SHP77 treated with DMSO at 0.1 percent for 48 hours (cell line): ENCODE measurements at regions not wholly inside any gene's neighbourhood (a gene's known extent, or its start where the extent isn't known, plus 50 kb on each side); places are given as distances from the start of the nearest gene placed in this dataset.

ENCODE experiments used
- DNase-seq: peaks from one replicate; lab custom pipeline; 2025; lab: John Stamatoyannopoulos, UW

- no peak for DNase-seq
Observed at GRCh38 chr19:31981545-31981944, 363.9 kb upstream of the ZNF507 start.

GRCh38 chr19:31983647-31984046 is 361.8 kb upstream of the ZNF507 start:
- DNase-seq: no peak

- no peak for DNase-seq
Observed at GRCh38 chr19:31985001-31985605, 360.3 kb upstream of the ZNF507 start.

GRCh38 chr19:31986951-31987350 is 358.5 kb upstream of the ZNF507 start:
- no peak for DNase-seq

- DNase-seq: no peak
Observed at GRCh38 chr19:31988256-31988655, 357.2 kb upstream of the ZNF507 start.

GRCh38 chr19:31991984-31992655 is 353.3 kb upstream of the ZNF507 start:
- DNase-seq: no peak

- no peak for DNase-seq
Observed at GRCh38 chr19:31992750-31993149, 352.7 kb upstream of the ZNF507 start.

- DNase-seq: no peak
Observed at GRCh38 chr19:31995546-31995945, 349.9 kb upstream of the ZNF507 start.

GRCh38 chr19:32010071-32010470 is 335.3 kb upstream of the ZNF507 start:
- no peak for DNase-seq

- no peak for DNase-seq
Observed at GRCh38 chr19:32012206-32012605, 333.2 kb upstream of the ZNF507 start.

GRCh38 chr19:32012886-32013631 is 332.4 kb upstream of the ZNF507 start:
- no peak for DNase-seq

- no peak for DNase-seq
Observed at GRCh38 chr19:32017176-32017953, 328.0 kb upstream of the ZNF507 start.

GRCh38 chr19:32018014-32018413 is 327.4 kb upstream of the ZNF507 start:
- DNase-seq: no peak

GRCh38 chr19:32020538-32020937 is 324.9 kb upstream of the ZNF507 start:
- no peak for DNase-seq

GRCh38 chr19:32022044-32022640 is 323.3 kb upstream of the ZNF507 start:
- DNase-seq: no peak

GRCh38 chr19:32022731-32023563 is 322.5 kb upstream of the ZNF507 start:
- no peak for DNase-seq

- no peak for DNase-seq
Observed at GRCh38 chr19:32023564-32023832, 321.9 kb upstream of the ZNF507 start.

GRCh38 chr19:32029235-32029634 is 316.2 kb upstream of the ZNF507 start:
- no peak for DNase-seq

GRCh38 chr19:32032561-32032960 is 312.8 kb upstream of the ZNF507 start:
- no peak for DNase-seq

GRCh38 chr19:32035626-32036025 is 309.8 kb upstream of the ZNF507 start:
- no peak for DNase-seq
